NCI-H2029 (cell line): ENCODE measurements at regions not wholly inside any gene's neighbourhood (a gene's known extent, or its start where the extent isn't known, plus 50 kb on each side); places are given as distances from the start of the nearest gene placed in this dataset.
"Not testable (repeated sequence)": the region's sequence is repeated elsewhere in the genome, so short reads cannot be mapped to it uniquely, and the experiment has no call there.

Experiments used
- DNase-seq: peaks from one replicate; lab custom pipeline; 2025; lab: John Stamatoyannopoulos, UW

DNA sequence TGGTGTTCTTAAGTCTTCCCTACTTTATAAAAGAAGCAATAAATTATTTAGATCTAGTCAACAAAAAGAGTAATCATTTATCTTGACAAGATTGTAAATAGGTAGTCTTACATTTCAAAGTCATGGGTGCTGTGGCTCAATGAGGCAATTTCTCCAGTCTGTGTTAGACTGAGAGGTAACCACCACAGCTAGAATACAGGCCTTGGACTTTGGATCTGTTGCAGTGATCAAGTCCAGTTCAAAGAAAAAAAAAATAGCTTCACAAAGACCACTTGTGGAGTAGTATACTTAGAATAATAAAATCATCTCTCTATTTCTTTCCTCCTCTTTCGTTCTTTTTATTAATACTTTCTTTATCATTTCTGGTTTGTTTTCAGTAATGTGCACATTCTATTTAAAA, 93.1 kb upstream of the FSIP2 start:
- no peak for DNase-seq

DNA sequence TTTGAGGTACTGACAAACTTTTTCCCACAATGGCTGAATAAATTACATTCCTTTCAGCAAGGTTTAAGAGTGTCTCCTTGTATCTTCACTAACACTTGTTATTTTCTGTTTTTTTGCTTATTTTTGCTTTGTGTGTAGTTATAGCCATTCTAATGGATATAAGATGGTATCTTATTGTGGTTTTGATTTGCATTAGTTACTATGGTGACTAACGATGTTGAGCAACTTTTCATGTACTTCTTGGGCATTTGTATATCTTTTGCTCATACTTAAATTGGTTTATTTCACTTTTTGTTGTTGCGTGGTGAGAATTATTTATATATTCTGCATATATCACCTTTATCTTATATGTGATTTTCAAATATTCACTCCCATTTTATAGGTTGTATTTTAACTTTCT, 79.9 kb upstream of the FSIP2 start:
- no peak for DNase-seq

DNA sequence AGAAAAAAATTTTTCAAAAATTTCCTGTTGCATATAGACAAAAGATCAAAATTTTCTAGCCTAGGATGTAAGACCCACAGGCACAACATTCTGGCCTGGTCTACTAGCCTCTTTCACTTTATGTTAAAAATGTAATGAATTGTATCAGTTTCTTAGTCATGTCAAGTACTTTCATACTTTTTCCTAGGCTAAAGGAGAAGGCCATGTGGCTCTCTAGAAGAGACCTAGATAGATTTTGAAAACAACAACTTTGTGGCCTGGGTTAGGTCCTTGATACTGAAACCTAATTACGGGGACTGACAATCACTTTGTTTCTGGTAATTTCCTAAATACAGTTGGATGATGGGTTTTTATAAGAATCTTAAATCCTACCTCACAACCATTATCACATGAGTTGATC, 74.8 kb upstream of the FSIP2 start:
- no peak for DNase-seq

DNA sequence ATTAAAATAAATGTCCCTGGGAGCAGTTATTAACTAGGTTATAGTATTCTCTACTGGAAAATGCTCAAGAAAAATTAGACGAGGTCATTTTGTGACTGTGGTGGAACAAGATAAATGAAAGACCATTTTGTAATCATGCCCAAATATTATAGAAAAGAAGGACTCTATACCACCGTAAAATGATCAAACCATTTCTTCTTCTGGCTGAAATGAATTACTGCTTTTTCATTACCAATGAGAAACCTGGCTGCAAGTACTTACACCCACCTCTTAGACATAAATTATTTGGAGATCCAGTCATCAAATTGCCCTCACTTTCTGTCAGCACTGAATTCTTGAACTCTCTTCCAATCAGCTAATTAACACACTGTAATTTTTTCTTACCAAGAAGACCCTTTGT, 74.2 kb upstream of the FSIP2 start:
- DNase-seq, result no peak

DNA sequence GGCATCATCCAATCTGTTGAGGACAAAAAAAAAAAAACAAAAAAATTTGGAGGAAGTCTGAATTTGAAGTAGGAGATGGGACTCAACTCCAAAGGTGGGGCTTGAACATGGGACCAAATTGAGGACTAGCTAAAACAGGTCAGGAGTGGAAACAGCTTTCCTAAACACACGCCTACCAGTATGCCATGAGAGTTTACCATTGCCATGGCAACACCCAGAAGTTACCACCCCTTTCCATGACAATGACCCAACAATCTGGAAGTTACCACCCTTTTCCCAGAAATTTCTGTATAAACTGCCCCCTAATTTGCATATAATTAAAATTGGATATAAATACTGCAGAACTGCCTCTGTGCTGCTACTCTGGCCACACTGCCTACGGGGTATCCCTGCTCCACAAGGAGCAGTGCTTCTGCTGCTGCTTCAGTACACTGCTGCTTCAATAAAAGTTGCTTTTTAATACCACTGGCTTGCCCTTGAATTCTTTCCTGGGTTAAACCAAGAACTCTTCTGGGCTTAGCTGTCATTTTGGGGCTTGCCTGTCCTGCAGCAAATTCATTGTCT, 73.3 kb upstream of the FSIP2 start:
- no peak for DNase-seq

DNA sequence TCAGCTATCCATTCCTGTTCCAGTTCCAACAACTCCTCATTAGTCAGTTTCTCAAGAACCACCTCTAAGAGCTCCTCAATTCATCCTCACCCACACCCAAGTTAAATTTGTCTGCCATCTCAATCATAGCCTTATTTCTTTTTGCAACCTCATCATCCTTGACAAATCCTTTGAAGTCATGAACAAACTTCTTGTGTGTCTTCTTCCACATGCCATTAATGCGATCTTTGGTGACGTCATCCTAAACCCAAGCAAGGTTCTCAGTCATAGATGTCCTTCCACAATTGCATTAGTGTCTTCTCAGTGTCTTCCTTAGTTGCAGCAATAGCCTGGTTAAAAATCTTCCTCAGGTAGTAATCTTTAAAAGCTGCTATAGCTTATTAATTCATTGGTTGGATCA, 71.2 kb upstream of the FSIP2 start:
- DNase-seq, result no peak

DNA sequence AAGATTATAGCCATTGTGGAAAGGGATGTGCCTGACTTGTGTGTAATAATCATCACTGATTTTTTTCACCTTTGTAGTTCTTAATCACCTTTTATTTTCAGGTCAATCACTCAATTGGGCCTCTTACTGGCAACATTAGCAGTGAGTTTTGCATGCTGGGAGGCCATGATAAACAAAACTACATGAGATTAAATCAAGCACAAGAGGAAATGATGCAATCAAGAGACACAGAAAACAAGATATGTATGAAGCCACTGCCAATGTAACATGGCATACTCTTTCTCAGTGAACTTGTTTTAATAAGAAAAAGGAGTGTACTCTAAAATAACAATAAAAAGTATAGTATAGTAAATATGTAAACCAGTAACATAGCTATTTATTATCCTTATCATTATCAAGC, 69.9 kb upstream of the FSIP2 start:
- no peak for DNase-seq

DNA sequence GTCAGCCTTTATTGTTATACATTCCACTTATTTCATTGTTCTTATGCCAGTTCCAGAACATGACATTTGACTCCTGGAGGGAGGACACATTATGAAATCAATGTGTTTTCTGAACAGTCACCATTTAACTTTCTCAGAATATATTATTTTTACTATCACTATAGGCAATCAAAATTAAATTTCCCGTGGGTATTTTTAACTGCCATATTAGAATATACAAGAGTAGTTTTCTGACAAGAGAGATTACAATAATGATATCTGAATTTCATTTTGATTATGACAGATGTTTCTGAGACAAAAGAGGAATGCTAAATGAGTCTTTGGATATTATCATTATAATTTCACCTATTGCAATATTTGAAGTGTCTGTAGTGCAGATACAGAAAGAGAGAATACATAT, 64.4 kb upstream of the FSIP2 start:
- no peak for DNase-seq

DNA sequence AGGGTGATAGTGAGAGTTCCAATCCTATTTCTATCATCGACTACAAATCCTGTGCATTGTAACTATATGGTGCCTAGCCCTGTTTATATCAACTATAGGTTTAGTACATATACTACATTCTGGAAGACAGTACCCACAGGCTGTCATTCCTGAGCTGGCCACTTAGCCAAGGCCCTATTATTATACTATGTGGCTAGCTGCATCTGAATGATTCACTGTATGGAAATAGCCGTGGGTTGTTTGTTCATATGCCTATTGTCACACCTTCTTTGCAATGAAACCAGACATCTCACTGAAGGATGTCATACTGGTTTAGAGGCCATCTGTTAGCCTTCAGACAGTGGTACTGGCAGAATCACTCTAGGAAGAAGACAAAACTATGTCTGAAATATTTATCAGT, 62.3 kb upstream of the FSIP2 start:
- no peak for DNase-seq

DNA sequence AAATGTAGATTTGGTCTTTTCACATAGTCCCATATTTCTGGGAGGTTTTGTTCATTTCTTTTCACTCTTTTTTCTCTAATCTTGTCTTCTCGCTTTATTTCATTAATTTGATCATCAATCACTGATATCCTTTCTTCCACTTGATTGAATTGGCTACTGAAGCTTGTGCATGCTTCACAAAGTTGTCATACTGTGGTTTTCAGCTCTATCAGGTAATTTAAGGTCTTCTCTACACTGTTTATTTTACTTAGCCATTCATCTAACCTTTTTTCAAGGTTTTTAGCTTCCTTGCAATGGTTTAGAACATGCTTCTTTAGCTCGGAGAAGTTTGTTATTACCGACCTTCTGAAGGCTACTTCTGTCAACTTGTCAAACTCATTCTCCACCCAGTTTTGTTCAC, 51.6 kb upstream of the FSIP2 start:
- DNase-seq, result not testable (repeated sequence)

DNA sequence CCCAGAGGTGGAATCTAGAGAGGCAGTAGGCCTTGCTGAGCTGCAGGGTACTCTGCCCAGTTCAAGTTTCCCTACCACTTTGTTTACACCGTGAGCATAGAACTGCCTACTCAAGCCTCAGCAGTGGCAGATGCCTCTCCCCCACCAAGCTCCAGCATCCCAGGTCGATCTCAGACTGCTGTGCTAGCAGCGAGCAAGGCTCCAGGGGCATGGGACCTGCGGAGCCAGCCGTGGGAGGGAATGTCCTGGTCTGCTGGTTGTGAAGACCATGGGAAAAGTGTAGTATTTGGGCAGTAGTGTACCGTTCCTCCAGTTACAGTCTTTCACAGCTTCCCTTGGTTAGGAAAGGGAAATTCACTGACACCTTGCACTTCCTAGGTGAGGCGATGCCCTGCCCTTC, 50.6 kb upstream of the FSIP2 start:
- DNase-seq, result no peak
